K562 (cell line): ENCODE measurements at regions not wholly inside any gene's neighbourhood (a gene's known extent, or its start where the extent isn't known, plus 50 kb on each side); places are given as distances from the start of the nearest gene placed in this dataset.

Experiments
- ATAC-seq: fragments of 200-7000 bp; cut with Tn5 transposase; 3 replicates; pipeline ENCODE4 v1.9.1; 2020; ENCODE audit warnings: moderate library complexity
- BruUV-seq: library from RNA; stranded (reverse); fragments of 400-500 nt; replicated peaks from 2 replicates; lab custom pipeline; 2021; lab: Mats Ljungman, UMichigan
- CTCF ChIA-PET: fragments of 300-600 bp; formaldehyde crosslinking; extraction: SDS; loops from one replicate; lab custom pipeline; 2021; ENCODE audit warnings: low intra/inter-chr PET ratio; lab: Yijun Ruan, JAX
- POLR2A ChIA-PET: fragments of 300-600, 350-650 bp; sonication (Branson Sonifier 250); formaldehyde crosslinking; extraction: SDS; loops from one replicate; lab custom pipeline; 2021; ENCODE audit warnings: antibody characterized with exemption, inconsistent platforms; lab: Yijun Ruan, JAX
- DNase-seq, 4 experiments: peaks; one replicate each; pipeline versions ENCODE4 v3.0.0 to v3.0.0-alpha.2; 2011 to 2018; ENCODE audit warnings: low spot score in 3 of 4, mixed read lengths in 3 of 4; ENCODE audit errors: extremely low read depth in 1 of 4
- FAIRE-seq: peaks from 2 replicates; lab custom pipeline; 2011; peaks lifted over from hg19 to GRCh38; lab: Jason Lieb, UNC
- H2AFZ ChIP-seq: 2 replicates; pipeline ENCODE4 v1.6.0; 2011; ENCODE audit warnings: low read depth, low read length, control low read depth, inconsistent platforms
- H3K27ac ChIP-seq: fragments of 200-600 bp; 3 replicates; pipeline ENCODE4 v1.8.0; 2011; ENCODE audit warnings: low read depth, mild to moderate bottlenecking, control low read depth, inconsistent platforms, low read length, moderate library complexity, mixed read lengths; ENCODE audit errors: extremely low read depth
- H3K27me3 ChIP-seq, 2 experiments: fragments of 300-600 bp in 1 of 2; 2 replicates in 1 of 2; 3 replicates in 1 of 2; pipeline versions ENCODE4 v1.6.0 to v1.8.0; 2011; ENCODE audit warnings: inconsistent platforms in 2 of 2, low read length in 2 of 2, mild to moderate bottlenecking in 1 of 2, mixed read lengths in 1 of 2, moderate library complexity in 1 of 2; ENCODE audit not compliant: control insufficient read depth in 2 of 2, insufficient read depth in 2 of 2
- H3K36me3 ChIP-seq: fragments of 300-600 bp; 3 replicates; pipeline ENCODE4 v1.8.0; 2011; ENCODE audit warnings: mild to moderate bottlenecking, low read length, inconsistent platforms; ENCODE audit not compliant: control insufficient read depth, insufficient read depth
- H3K4me1 ChIP-seq, 2 experiments: fragments of 200-600 bp in 1 of 2; replicated peaks in 1 of 2; 2 replicates in 1 of 2; 3 replicates in 1 of 2; pipeline versions ENCODE4 v1.5.1 to v1.8.0; 2011; ENCODE audit warnings: inconsistent platforms in 2 of 2, low read length in 2 of 2, mild to moderate bottlenecking in 1 of 2, mixed read lengths in 1 of 2, moderate library complexity in 1 of 2; ENCODE audit not compliant: control insufficient read depth in 2 of 2, insufficient read depth in 2 of 2
- H3K4me2 ChIP-seq: 2 replicates; pipeline ENCODE4 v1.6.1; 2011; ENCODE audit warnings: low read length, control low read depth, inconsistent platforms, mixed read lengths; ENCODE audit not compliant: insufficient read depth
- H3K4me3 ChIP-seq: fragments of 200-600 bp; sonication (generic), shearing (Covaris generic); 2 replicates; pipeline ENCODE4 v1.5.1; 2016; ENCODE audit warnings: control low read depth, inconsistent platforms
- H3K79me2 ChIP-seq: fragments of 200-600 bp; 3 replicates; pipeline ENCODE4 v1.8.0; 2011; ENCODE audit warnings: low read length, inconsistent platforms; ENCODE audit not compliant: control insufficient read depth, insufficient read depth
- H3K9ac ChIP-seq, 2 experiments: 2 replicates each; pipeline versions ENCODE4 v1.6.0 to v1.6.1; 2011; ENCODE audit warnings: low read depth in 2 of 2, low read length in 2 of 2, control low read depth in 1 of 2, inconsistent platforms in 1 of 2, mild to moderate bottlenecking in 1 of 2, mixed read lengths in 1 of 2; ENCODE audit not compliant: insufficient read depth in 1 of 2
- H3K9me1 ChIP-seq: one replicate; pipeline ENCODE4 v1.6.0; 2011; ENCODE audit warnings: inconsistent platforms, mild to moderate bottlenecking, low read length, moderate library complexity; ENCODE audit not compliant: control insufficient read depth, insufficient read depth
- H3K9me3 ChIP-seq: replicated peaks from 2 replicates; pipeline ENCODE4 v1.5.1; 2011; ENCODE audit warnings: low read depth, low read length, inconsistent platforms; ENCODE audit not compliant: control insufficient read depth, insufficient read depth
- H4K20me1 ChIP-seq: replicated peaks from 2 replicates; pipeline ENCODE4 v1.6.1; 2011; ENCODE audit warnings: low read length, inconsistent platforms, mixed read lengths; ENCODE audit not compliant: control insufficient read depth, insufficient read depth
- BRD4 ChIP-seq: fragments of 200-600 bp; sonication (generic); IDR thresholded peaks from 2 replicates; pipeline ENCODE4 v1.6.1; 2017; ENCODE audit warnings: inconsistent platforms
- COPS2 ChIP-seq: fragments of 450-650 bp; conservative IDR thresholded peaks from 2 replicates; pipeline ENCODE4 v1.6.1; 2016; ENCODE audit warnings: mild to moderate bottlenecking, moderate library complexity
- NFRKB ChIP-seq: fragments of 450-650 bp; IDR thresholded peaks from 2 replicates; pipeline ENCODE4 v1.6.1; 2016; ENCODE audit warnings: low read depth
- ZNF184 ChIP-seq: sonication (generic); formaldehyde crosslinking; IDR thresholded peaks from 2 replicates; pipeline ENCODE4 v1.5.0; 2020; ENCODE audit warnings: missing genetic modification reagents
- ZNF780A ChIP-seq: fragments of 250-450 bp; sonication (Bioruptor Pico); IDR thresholded peaks from 2 replicates; pipeline ENCODE4 v1.5.0; 2021; ENCODE audit warnings: mild to moderate bottlenecking
- WGBS: fragments of 100-300 bp; shearing (Covaris generic); methylation state at CpG from one replicate; pipeline ENCODE4 v1.1.6; 2016; ENCODE audit warnings: low coverage, mixed read lengths; ENCODE audit not compliant: insufficient coverage; ENCODE audit errors: missing lambda C conversion rate; 5-methylcytosine and 5-hydroxymethylcytosine counted together
- in situ Hi-C: fragments of 300-500 bp; cut with MboI; formaldehyde crosslinking; loops from 4 replicates; pipeline ENCODE4 v1.15.0; 2018; ENCODE audit warnings: inconsistent platforms, mixed read lengths
- intact Hi-C: fragments of 100-400 bp; cut with micrococcal nuclease; formaldehyde crosslinking; loops from 2 replicates; pipeline ENCODE4 v1.14.2; 2022
- TF ChIP-seq, protein P1 (sequence below): fragments of 450-650 bp; IDR thresholded peaks from 2 replicates; pipeline ENCODE4 v1.6.1; 2016; ENCODE audit warnings: mild to moderate bottlenecking, moderate library complexity

DNA sequence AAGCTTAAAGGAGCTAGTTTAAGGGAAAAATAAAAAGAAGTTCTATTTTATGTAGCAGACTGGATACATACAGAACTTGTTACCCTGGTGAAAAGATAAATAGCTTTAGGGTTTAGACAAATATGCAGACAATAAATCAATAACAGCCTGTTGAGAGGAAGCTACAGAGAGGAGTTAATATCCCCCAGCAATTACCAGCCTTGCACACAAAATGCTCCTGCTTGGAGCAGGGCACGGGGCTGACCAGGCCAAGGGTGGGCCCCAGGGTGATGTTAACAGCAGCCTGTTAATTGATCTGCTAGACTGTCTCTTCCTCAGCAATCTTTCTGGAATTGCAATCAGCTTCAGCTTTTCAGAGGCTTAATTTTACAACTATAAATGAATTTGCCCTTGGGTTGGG, 125.1 kb upstream of the SOX4 start:
- Histone ChIP-seq H3K4me1 (no peaks in the 10 kb centered on the region), H3K79me2 (no peaks in the 10 kb centered on the region), H3K27me3 (peaks cover 8 to 9% of the 10 kb centered on the region in 2 experiments; a peak in 4 of 5 replicates), H3K9me3 (no peaks in the 10 kb centered on the region), H3K27ac (no peak overlapping the region), H2AFZ (no peak overlapping the region), H3K4me3 (no peak overlapping the region), H4K20me1 (no peaks in the 10 kb centered on the region), H3K9ac (no peak overlapping the region), H3K4me2 (no peak overlapping the region), H3K9me1 (no peaks in the 10 kb centered on the region), H3K36me3 (no peaks in the 10 kb centered on the region)
- DNase-seq (no peak), ATAC-seq (no peak), FAIRE-seq (no peak)
- ChIA-PET POLR2A (interaction anchor here (1.3 kb wide), 1 partner anchor 11 kb away, joined by 3 read pairs; no protein-coding TSS in a partner anchor), CTCF (no interaction called here)
- TF ChIP-seq BRD4 (no peak), COPS2 (no peak), NFRKB (no peak), ZNF780A (CRISPR knock-in tag) (no peak)
- intact Hi-C loops (no loop called here), in situ Hi-C loops (no loop called here)
- 0% methylated on average over 1 of the region's 1 CpG for WGBS
- BruUV-seq: no TSS peak

DNA sequence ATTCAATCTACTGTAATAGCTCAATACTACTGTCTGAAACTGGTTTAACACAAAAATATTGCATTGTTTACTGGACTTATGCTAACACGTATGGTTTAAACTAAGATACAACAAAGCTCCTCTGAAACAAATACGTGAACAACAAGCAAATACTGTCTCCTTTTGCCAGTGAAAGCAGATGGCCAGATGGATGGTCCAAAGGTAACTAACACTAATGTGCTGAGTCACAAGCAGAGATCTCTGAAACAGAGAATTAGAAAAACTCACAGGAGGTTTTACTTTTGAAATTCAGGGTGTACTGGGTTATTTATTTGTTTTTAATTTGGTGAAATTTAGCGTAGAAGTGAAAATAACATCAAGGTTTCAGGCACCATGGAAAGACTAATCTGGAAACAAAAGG, 124.3 kb upstream of the SOX4 start:
- Histone ChIP-seq H3K36me3 (no peaks in the 10 kb centered on the region), H3K79me2 (no peaks in the 10 kb centered on the region), H2AFZ (no peak overlapping the region), H3K9me3 (no peaks in the 10 kb centered on the region), H3K4me3 (no peak overlapping the region), H3K27ac (no peak overlapping the region), H3K4me2 (no peak overlapping the region), H3K27me3 (peaks cover 8 to 9% of the 10 kb centered on the region in 2 experiments; a peak in 4 of 5 replicates), H3K9me1 (no peaks in the 10 kb centered on the region), H3K9ac (no peak overlapping the region), H4K20me1 (no peaks in the 10 kb centered on the region), H3K4me1 (no peaks in the 10 kb centered on the region)
- WGBS: 0% methylated on average over 3 of the region's 3 CpGs
- ChIA-PET CTCF (no interaction called here), POLR2A (interaction anchor here (1.3 kb wide), 1 partner anchor 12 kb away, joined by 3 read pairs; no protein-coding TSS in a partner anchor)
- FAIRE-seq: no peak
- intact Hi-C loops: no loop called here
- ATAC-seq: no peak
- in situ Hi-C loops: no loop called here
- no peak for DNase-seq
- BruUV-seq: no TSS peak
- TF ChIP-seq, protein P1, sequence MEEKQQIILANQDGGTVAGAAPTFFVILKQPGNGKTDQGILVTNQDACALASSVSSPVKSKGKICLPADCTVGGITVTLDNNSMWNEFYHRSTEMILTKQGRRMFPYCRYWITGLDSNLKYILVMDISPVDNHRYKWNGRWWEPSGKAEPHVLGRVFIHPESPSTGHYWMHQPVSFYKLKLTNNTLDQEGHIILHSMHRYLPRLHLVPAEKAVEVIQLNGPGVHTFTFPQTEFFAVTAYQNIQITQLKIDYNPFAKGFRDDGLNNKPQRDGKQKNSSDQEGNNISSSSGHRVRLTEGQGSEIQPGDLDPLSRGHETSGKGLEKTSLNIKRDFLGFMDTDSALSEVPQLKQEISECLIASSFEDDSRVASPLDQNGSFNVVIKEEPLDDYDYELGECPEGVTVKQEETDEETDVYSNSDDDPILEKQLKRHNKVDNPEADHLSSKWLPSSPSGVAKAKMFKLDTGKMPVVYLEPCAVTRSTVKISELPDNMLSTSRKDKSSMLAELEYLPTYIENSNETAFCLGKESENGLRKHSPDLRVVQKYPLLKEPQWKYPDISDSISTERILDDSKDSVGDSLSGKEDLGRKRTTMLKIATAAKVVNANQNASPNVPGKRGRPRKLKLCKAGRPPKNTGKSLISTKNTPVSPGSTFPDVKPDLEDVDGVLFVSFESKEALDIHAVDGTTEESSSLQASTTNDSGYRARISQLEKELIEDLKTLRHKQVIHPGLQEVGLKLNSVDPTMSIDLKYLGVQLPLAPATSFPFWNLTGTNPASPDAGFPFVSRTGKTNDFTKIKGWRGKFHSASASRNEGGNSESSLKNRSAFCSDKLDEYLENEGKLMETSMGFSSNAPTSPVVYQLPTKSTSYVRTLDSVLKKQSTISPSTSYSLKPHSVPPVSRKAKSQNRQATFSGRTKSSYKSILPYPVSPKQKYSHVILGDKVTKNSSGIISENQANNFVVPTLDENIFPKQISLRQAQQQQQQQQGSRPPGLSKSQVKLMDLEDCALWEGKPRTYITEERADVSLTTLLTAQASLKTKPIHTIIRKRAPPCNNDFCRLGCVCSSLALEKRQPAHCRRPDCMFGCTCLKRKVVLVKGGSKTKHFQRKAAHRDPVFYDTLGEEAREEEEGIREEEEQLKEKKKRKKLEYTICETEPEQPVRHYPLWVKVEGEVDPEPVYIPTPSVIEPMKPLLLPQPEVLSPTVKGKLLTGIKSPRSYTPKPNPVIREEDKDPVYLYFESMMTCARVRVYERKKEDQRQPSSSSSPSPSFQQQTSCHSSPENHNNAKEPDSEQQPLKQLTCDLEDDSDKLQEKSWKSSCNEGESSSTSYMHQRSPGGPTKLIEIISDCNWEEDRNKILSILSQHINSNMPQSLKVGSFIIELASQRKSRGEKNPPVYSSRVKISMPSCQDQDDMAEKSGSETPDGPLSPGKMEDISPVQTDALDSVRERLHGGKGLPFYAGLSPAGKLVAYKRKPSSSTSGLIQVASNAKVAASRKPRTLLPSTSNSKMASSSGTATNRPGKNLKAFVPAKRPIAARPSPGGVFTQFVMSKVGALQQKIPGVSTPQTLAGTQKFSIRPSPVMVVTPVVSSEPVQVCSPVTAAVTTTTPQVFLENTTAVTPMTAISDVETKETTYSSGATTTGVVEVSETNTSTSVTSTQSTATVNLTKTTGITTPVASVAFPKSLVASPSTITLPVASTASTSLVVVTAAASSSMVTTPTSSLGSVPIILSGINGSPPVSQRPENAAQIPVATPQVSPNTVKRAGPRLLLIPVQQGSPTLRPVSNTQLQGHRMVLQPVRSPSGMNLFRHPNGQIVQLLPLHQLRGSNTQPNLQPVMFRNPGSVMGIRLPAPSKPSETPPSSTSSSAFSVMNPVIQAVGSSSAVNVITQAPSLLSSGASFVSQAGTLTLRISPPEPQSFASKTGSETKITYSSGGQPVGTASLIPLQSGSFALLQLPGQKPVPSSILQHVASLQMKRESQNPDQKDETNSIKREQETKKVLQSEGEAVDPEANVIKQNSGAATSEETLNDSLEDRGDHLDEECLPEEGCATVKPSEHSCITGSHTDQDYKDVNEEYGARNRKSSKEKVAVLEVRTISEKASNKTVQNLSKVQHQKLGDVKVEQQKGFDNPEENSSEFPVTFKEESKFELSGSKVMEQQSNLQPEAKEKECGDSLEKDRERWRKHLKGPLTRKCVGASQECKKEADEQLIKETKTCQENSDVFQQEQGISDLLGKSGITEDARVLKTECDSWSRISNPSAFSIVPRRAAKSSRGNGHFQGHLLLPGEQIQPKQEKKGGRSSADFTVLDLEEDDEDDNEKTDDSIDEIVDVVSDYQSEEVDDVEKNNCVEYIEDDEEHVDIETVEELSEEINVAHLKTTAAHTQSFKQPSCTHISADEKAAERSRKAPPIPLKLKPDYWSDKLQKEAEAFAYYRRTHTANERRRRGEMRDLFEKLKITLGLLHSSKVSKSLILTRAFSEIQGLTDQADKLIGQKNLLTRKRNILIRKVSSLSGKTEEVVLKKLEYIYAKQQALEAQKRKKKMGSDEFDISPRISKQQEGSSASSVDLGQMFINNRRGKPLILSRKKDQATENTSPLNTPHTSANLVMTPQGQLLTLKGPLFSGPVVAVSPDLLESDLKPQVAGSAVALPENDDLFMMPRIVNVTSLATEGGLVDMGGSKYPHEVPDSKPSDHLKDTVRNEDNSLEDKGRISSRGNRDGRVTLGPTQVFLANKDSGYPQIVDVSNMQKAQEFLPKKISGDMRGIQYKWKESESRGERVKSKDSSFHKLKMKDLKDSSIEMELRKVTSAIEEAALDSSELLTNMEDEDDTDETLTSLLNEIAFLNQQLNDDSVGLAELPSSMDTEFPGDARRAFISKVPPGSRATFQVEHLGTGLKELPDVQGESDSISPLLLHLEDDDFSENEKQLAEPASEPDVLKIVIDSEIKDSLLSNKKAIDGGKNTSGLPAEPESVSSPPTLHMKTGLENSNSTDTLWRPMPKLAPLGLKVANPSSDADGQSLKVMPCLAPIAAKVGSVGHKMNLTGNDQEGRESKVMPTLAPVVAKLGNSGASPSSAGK: no peak
- no peak for TF ChIP-seq ZNF184 (CRISPR knock-in tag)
